H54 (cell line): ENCODE measurements at regions not wholly inside any gene's neighbourhood (a gene's known extent, or its start where the extent isn't known, plus 50 kb on each side); places are given as distances from the start of the nearest gene placed in this dataset.

Source experiments
- DNase-seq: peaks from one replicate; pipeline ENCODE4 v3.0.0; 2011; ENCODE audit warnings: low spot score, mixed read lengths; ENCODE audit not compliant: insufficient read length
- FAIRE-seq: peaks from 3 replicates; lab custom pipeline; 2011; peaks lifted over from hg19 to GRCh38; lab: Jason Lieb, UNC
- POLR2A ChIP-seq: IDR thresholded peaks from 2 replicates; pipeline ENCODE4 v1.6.1; 2011; ENCODE audit warnings: low read depth, mild to moderate bottlenecking, low read length

- TF ChIP-seq POLR2A, result no peak
- FAIRE-seq (no peak), DNase-seq (no peak)
Measured at GRCh38 chr2:344811-345210, 56.9 kb upstream of the ALKAL2 start.

GRCh38 chr2:343355-343754 lies 55.5 kb upstream of the ALKAL2 start:
- DNase-seq (no peak), FAIRE-seq (no peak)
- no peak for TF ChIP-seq POLR2A

DNA sequence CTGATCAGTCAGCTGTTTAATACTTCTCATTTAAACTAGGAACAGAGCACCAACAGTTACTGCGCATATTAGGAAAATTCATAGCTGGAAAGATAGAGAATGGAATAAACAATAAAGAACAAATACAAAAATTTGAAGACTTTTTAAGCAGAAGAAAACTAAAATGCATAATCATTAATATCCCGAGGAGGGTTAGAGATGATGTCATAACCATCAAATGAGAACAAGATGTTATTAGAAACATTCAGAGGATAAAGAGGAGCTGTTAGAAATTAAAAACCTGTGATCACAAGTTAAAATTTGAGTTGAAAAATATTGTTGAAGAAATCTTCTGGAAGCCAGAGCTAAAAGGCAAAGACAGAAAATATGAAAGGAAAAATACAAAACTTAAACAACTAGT lies 54.0 kb upstream of the ALKAL2 start:
- no peak for TF ChIP-seq POLR2A
- DNase-seq (no peak), FAIRE-seq (no peak)

- TF ChIP-seq POLR2A, result no peak
- FAIRE-seq (no peak), DNase-seq (no peak)
Measured at GRCh38 chr2:341017-341542, 53.2 kb upstream of the ALKAL2 start.
